GM12865 (cell line): ENCODE measurements at regions not wholly inside any gene's neighbourhood (a gene's known extent, or its start where the extent isn't known, plus 50 kb on each side); places are given as distances from the start of the nearest gene placed in this dataset.

Experiments used
- DNase-seq: peaks from one replicate; pipeline ENCODE4 v3.0.0; 2010; ENCODE audit warnings: low read depth
- H3K4me3 ChIP-seq: 2 replicates; pipeline ENCODE4 v1.5.1; 2011; ENCODE audit warnings: mild to moderate bottlenecking, low read depth, low read length, control low read depth
- TF ChIP-seq, protein P1 (sequence below): IDR thresholded peaks from 2 replicates; pipeline ENCODE4 v1.5.1; 2011; ENCODE audit warnings: low read length, control low read depth, low read depth, inconsistent platforms; ENCODE audit not compliant: insufficient read depth; ENCODE audit errors: missing control alignments

DNA sequence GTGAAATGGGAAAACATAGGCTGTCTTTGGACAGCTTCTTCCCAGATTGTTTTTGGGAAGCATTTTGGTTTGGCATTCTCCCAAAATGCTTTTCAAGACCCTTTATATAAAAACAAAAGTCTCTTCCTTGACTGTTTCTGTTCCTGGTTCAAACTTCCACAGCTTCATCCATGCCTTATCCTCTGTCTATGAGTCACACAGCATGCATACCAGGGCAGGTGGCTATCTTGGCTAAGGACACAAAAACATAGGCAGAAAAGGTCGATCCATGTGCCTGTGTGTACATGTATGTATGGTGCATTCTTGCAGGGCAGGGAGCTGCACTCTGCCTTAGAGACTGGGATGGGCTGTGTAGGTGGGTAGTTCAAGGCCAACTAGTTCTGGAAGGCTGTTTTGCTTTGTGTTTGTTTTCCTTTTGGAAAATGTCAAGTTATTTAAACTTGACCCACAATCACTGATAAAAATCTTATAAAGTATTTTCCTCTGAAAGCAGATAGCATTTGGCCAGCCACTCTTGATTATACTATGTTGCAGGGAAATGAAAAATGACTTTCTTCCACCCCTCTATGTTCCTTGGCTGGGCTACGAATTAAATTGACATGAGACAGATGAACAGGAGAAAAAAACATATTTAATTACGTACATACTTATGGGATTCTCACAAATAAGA is 437.0 kb downstream of the SIPA1L2 start:
- TF ChIP-seq, protein P1, sequence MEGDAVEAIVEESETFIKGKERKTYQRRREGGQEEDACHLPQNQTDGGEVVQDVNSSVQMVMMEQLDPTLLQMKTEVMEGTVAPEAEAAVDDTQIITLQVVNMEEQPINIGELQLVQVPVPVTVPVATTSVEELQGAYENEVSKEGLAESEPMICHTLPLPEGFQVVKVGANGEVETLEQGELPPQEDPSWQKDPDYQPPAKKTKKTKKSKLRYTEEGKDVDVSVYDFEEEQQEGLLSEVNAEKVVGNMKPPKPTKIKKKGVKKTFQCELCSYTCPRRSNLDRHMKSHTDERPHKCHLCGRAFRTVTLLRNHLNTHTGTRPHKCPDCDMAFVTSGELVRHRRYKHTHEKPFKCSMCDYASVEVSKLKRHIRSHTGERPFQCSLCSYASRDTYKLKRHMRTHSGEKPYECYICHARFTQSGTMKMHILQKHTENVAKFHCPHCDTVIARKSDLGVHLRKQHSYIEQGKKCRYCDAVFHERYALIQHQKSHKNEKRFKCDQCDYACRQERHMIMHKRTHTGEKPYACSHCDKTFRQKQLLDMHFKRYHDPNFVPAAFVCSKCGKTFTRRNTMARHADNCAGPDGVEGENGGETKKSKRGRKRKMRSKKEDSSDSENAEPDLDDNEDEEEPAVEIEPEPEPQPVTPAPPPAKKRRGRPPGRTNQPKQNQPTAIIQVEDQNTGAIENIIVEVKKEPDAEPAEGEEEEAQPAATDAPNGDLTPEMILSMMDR = no peak
- H3K4me3 ChIP-seq = no peak overlapping the region
- DNase-seq = no peak

DNA sequence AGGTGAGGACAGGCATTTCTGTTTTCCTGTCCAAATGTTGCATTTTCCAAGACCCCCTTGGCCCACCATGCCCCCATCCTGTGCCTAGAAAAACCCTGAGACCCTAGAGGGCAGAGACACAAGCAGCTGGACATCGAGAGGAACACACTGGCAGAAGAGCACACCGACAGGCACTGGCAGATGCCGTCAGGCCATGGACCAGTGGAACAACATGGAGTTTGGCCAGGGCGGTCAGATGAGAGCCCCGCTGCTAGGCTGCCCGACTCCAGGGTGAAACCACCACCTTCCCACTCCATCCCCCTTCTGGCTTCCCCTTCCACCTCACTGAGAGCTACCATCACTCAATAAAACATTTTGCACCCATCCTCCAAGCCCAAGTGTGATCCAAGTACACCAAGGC is 438.4 kb downstream of the SIPA1L2 start:
- TF ChIP-seq, protein P1 = no peak
- DNase-seq = no peak
- H3K4me3 ChIP-seq = no peak overlapping the region

DNA sequence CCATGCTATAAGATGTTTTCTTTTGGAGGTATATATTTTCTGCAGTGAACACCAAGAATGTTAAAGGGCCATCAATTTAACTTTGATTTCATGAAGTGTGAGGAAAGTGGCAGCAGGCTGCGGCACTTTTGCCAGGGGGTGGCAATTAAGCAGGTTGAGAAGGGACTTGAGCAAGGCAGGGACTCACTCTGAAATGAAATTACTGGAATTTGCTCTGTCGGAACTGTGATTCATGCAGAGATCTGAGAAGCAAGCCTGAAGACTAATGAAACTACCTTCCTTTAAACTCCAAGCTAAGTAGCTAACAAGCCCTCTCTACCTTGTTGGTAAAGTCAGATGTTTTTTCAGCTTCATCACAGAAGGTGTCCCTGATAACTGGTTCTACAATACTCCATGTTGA is 441.6 kb downstream of the SIPA1L2 start:
- TF ChIP-seq, protein P1 = no peak
- H3K4me3 ChIP-seq = no peak overlapping the region
- DNase-seq = no peak

DNA sequence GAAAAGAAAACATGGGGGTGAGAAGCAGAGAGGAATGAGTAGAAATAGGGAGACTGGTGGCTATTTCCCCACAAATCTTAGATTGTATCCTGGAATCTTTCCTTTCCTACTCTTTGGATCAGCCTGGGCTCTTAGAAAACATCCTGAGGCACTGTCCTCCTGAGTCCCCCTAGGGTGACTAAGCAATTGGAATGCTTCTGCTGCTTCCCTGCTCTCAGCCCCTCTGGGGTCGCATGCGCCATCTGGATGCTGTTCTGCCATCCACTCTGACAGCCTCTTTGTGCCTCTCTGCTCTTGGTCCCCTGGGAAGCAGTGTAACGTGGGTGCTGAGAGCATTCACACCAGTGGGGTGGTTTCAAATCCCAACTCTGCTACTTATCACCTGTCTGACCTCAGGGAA is 443.0 kb downstream of the SIPA1L2 start:
- H3K4me3 ChIP-seq = no peak overlapping the region
- TF ChIP-seq, protein P1 = no peak
- DNase-seq = no peak

DNA sequence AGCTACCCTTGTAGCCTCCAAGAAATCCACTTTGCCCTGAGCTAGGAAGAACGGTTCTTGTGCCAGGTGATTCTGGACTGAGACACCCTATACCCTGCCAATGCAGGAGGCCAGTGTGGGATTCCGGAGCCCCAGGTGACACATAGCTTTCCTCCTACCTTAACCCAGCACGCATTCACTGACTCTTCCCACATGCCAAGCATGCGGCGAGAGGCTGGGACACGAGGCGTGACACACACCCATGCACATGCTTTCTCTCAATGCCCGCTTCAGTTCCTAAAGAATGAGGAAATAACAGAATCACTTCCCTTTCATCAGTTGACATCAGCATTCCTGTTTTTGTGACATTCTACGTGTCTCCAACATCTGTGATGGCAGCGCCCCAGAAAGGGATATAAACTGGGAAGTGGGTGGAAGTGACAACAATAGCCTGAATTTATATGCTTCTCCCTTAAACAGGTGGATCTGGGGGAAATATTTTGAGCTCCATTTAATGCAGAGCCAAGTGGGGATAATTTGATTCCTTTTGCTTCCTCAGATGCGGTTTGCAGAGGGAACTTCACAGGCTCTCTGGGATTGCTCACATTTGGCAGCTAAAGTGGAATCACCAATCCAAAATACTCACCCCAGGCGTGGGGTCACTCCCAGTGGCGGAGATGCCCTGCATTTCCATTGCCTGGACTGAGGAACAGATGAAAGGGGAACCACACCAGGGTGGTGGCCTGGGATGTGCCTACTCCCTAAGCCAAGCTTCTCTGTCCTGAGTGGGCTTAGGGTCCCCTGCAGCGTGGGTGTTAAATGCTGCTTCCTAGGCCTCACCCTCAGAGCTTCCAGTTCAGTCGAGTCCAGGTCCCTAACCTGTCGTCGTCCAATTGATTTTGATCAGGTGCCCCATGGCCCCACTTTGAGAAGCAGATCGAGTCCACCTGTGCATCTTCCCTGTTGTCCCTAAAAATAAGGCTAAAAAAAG is 445.1 kb downstream of the SIPA1L2 start:
- TF ChIP-seq, protein P1 = no peak
- H3K4me3 ChIP-seq = no peak overlapping the region
- no peak for DNase-seq

DNA sequence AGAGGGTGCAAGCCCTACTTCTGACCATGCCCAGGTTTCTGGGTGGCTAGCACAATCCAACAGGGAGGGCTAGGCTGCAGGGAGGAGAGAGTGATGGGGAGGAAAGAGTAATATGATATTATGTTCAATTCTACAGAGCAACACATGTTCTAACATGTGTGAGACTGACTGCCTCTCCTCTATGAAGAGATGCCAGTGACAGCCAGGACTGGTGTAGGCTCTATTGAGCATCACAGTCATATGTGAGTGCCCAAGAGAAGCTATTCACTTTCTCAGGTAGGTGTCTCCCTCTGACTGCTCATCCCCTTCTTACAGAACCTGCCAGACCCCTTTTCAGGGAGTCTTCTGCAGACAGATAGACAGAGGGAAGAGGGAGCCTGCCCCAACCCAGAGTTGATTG is 446.1 kb downstream of the SIPA1L2 start:
- TF ChIP-seq, protein P1 = no peak
- no peak for DNase-seq
- H3K4me3 ChIP-seq = no peak overlapping the region
